GM12878 (cell line): ENCODE measurements at regions not wholly inside any gene's neighbourhood (a gene's known extent, or its start where the extent isn't known, plus 50 kb on each side); places are given as distances from the start of the nearest gene placed in this dataset.

ENCODE experiments used
- ATAC-seq: fragments of 200-7000 bp; cut with Tn5 transposase; 3 replicates; pipeline ENCODE4 v1.9.1; 2020; ENCODE audit warnings: mild to moderate bottlenecking, moderate library complexity
- BruUV-seq: library from RNA; stranded (reverse); fragments of 400-500 nt; replicated peaks from 2 replicates; lab custom pipeline; 2021; lab: Mats Ljungman, UMichigan
- CTCF ChIA-PET: fragments of 300-600 bp; sonication (Branson Sonifier 250); formaldehyde crosslinking; extraction: SDS; loops from one replicate; lab custom pipeline; 2021; ENCODE audit warnings: inconsistent platforms; lab: Yijun Ruan, JAX
- POLR2A ChIA-PET: fragments of 350-600 bp; formaldehyde crosslinking; extraction: SDS; loops from one replicate; lab custom pipeline; 2021; ENCODE audit warnings: inconsistent platforms; lab: Charles Lee
- RAD21 ChIA-PET: fragments of 300-600 bp; sonication (Branson Sonifier 250); formaldehyde crosslinking; loops from one replicate; lab custom pipeline; 2023; ENCODE audit warnings: antibody characterized with exemption; ENCODE audit not compliant: unreplicated experiment; lab: Charles Lee
- SMC1A ChIA-PET: fragments of 300-600 bp; sonication (Branson Sonifier 250); formaldehyde crosslinking; loops from one replicate; lab custom pipeline; 2023; ENCODE audit not compliant: unreplicated experiment, uncharacterized antibody; lab: Charles Lee
- DNase-seq: peaks from one replicate; pipeline ENCODE4 v3.0.0-alpha.2; 2011; ENCODE audit warnings: low read depth, low spot score
- FAIRE-seq: peaks from 3 replicates; lab custom pipeline; 2011; peaks lifted over from hg19 to GRCh38; lab: Jason Lieb, UNC
- H2AFZ ChIP-seq: 2 replicates; pipeline ENCODE4 v1.6.0; 2011; ENCODE audit warnings: low read depth, low read length, control low read depth; ENCODE audit not compliant: control insufficient read depth
- H3K27ac ChIP-seq: 2 replicates; pipeline ENCODE4 v1.5.1; 2011; ENCODE audit warnings: control low read depth; ENCODE audit not compliant: control insufficient read depth, insufficient read depth
- H3K27me3 ChIP-seq, 2 experiments: replicated peaks in 1 of 2; 2 replicates each; pipeline versions ENCODE4 v1.6.0 to v1.6.1; 2011; ENCODE audit warnings: low read length in 1 of 2; ENCODE audit not compliant: control insufficient read depth in 2 of 2, insufficient read depth in 2 of 2
- H3K36me3 ChIP-seq, 2 experiments: 2 replicates each; pipeline ENCODE4 v1.5.1; 2011; ENCODE audit warnings: low read length in 1 of 2; ENCODE audit not compliant: control insufficient read depth in 2 of 2, insufficient read depth in 2 of 2
- H3K4me1 ChIP-seq: 2 replicates; pipeline ENCODE4 v1.6.1; 2011; ENCODE audit warnings: mild to moderate bottlenecking, low read length, moderate library complexity, mixed read lengths; ENCODE audit not compliant: control insufficient read depth, insufficient read depth
- H3K4me2 ChIP-seq: 2 replicates; pipeline ENCODE4 v1.6.0; 2011; ENCODE audit warnings: control low read depth; ENCODE audit not compliant: control insufficient read depth, insufficient read depth
- H3K4me3 ChIP-seq: fragments of 200-600 bp; sonication (generic); 2 replicates; pipeline ENCODE4 v1.5.1; 2016
- H3K79me2 ChIP-seq: 2 replicates; pipeline ENCODE4 v1.6.0; 2011; ENCODE audit warnings: low read length; ENCODE audit not compliant: control insufficient read depth, insufficient read depth
- H3K9ac ChIP-seq: 2 replicates; pipeline ENCODE4 v1.8.0; 2011; ENCODE audit warnings: low read length, control low read depth, mixed read lengths; ENCODE audit not compliant: control insufficient read depth, insufficient read depth
- H3K9me3 ChIP-seq: replicated peaks from 3 replicates; pipeline ENCODE4 v1.5.1; 2011; ENCODE audit warnings: mild to moderate bottlenecking, low read length; ENCODE audit not compliant: control insufficient read depth, insufficient read depth
- H4K20me1 ChIP-seq: 2 replicates; pipeline ENCODE4 v1.6.0; 2011; ENCODE audit not compliant: control insufficient read depth, insufficient read depth
- ASH2L ChIP-seq: fragments of 300-600, 200-600 bp; sonication (generic); IDR thresholded peaks from 2 replicates; pipeline ENCODE4 v1.6.1; 2017; ENCODE audit warnings: low read depth, mild to moderate bottlenecking, borderline replicate concordance
- BHLHE40 ChIP-seq, 2 experiments: fragments of 450-650 bp in 1 of 2; IDR thresholded peaks; 2 replicates each; pipeline ENCODE4 v1.6.1; 2011 to 2017; ENCODE audit warnings: low read depth in 2 of 2, borderline replicate concordance in 1 of 2, improper control_type of control experiment in 1 of 2, low read length in 1 of 2, mild to moderate bottlenecking in 1 of 2
- CEBPZ ChIP-seq: fragments of 150-350 bp; IDR thresholded peaks from 2 replicates; pipeline ENCODE4 v1.6.1; 2016; ENCODE audit warnings: low read depth, low read length
- FOXM1 ChIP-seq: IDR thresholded peaks from 2 replicates; pipeline ENCODE4 v1.6.1; 2012; ENCODE audit warnings: low read depth, mild to moderate bottlenecking, inconsistent platforms, low read length, moderate library complexity
- HSF1 ChIP-seq: fragments of 150-350 bp; IDR thresholded peaks from 2 replicates; pipeline ENCODE4 v1.6.1; 2014; ENCODE audit warnings: mild to moderate bottlenecking, low read depth, low read length
- KAT2A ChIP-seq: conservative IDR thresholded peaks from 2 replicates; pipeline ENCODE4 v1.6.1; 2011; ENCODE audit warnings: low read depth, low read length; ENCODE audit not compliant: control insufficient read depth
- MTA3 ChIP-seq: IDR thresholded peaks from 2 replicates; pipeline ENCODE4 v1.6.1; 2012; ENCODE audit warnings: low read length, inconsistent platforms, borderline replicate concordance
- MXI1 ChIP-seq: fragments of 150-350 bp; IDR thresholded peaks from 2 replicates; pipeline ENCODE4 v1.6.1; 2011; ENCODE audit warnings: low read depth, mild to moderate bottlenecking, inconsistent platforms, low read length, improper control_type of control experiment
- NRF1 ChIP-seq: conservative IDR thresholded peaks from 2 replicates; pipeline ENCODE4 v1.6.1; 2011; ENCODE audit warnings: mild to moderate bottlenecking, low read depth, low read length, improper control_type of control experiment
- SMAD1 ChIP-seq: fragments of 450-650 bp; IDR thresholded peaks from 2 replicates; pipeline ENCODE4 v1.6.1; 2018; ENCODE audit warnings: mild to moderate bottlenecking, low read depth; ENCODE audit not compliant: partially characterized antibody
- TCF12 ChIP-seq: IDR thresholded peaks from 2 replicates; pipeline ENCODE4 v1.6.1; 2011; ENCODE audit warnings: low read depth, mild to moderate bottlenecking, low read length
- ZNF592 ChIP-seq: fragments of 450-650 bp; IDR thresholded peaks from 2 replicates; pipeline ENCODE4 v1.6.1; 2017; ENCODE audit warnings: mild to moderate bottlenecking, moderate library complexity
- WGBS: methylation state at CpG from one replicate; pipeline ENCODE4 v1.1.6; 2016; ENCODE audit warnings: low lambda C conversion rate; ENCODE audit not compliant: insufficient replicate concordance, insufficient coverage; ENCODE audit errors: missing lambda C conversion rate; 5-methylcytosine and 5-hydroxymethylcytosine counted together
- in situ Hi-C: fragments of 300-500 bp; cut with MboI; formaldehyde crosslinking; loops from 9 replicates; pipeline ENCODE4 v1.14.3; 2018; ENCODE audit warnings: mixed read lengths
- intact Hi-C: fragments of 100-400 bp; cut with micrococcal nuclease; formaldehyde crosslinking; loops from one replicate; pipeline ENCODE4 v1.14.2; 2022; ENCODE audit not compliant: unreplicated experiment

- TF ChIP-seq SMAD1, result no peak
- no peak for TF ChIP-seq HSF1
- TF ChIP-seq TCF12, result no peak
- no peak for TF ChIP-seq MXI1
Observed at GRCh38 chr11:95514416-95515110, 275.0 kb downstream of the FAM76B start (continued).

GRCh38 chr11:95512682-95513081 lies 276.9 kb downstream of the FAM76B start:
- intact Hi-C loops, result no loop called here
- Histone ChIP-seq H3K27me3 (peaks cover 0 to 2% of the 10 kb centered on the region in 2 experiments; a peak in 3 of 4 replicates), H3K36me3 (no peaks in the 10 kb centered on the region), H2AFZ (no peak overlapping the region), H3K9ac (no peak overlapping the region), H3K79me2 (no peaks in the 10 kb centered on the region), H3K9me3 (no peaks in the 10 kb centered on the region), H3K4me3 (no peak overlapping the region), H3K4me2 (no peak overlapping the region), H4K20me1 (no peaks in the 10 kb centered on the region)
- in situ Hi-C loops, result no loop called here
- BruUV-seq, result no TSS peak
- ChIA-PET SMC1A (interaction anchor here (0.7 to 2.6 kb wide), 4 partner anchors 12 to 169 kb away, joined by 3 to 7 read pairs (median 6); no protein-coding TSS in a partner anchor), RAD21 (no interaction called here), CTCF (interaction anchor here (2.7 kb wide), 1 partner anchor 193 kb away, joined by 14 read pairs; no protein-coding TSS in a partner anchor)
- ATAC-seq (no peak), FAIRE-seq (no peak), DNase-seq (no peak)
- 15% methylated on average over 4 of the region's 4 CpGs for WGBS
- TF ChIP-seq NRF1 (no peak), CEBPZ (no peak), KAT2A (no peak), MTA3 (no peak), ASH2L (no peak), BHLHE40 (IDR thresholded peaks at IDR 0.05; ENCODE audit: borderline replicate concordance in 1 of 2, low read depth in 2 of 2, low read length in 1 of 2) (no peak), ZNF592 (no peak), FOXM1 (no peak)
- TF ChIP-seq, all 136 proteins: peak for 0
- POLR2A ChIA-PET, result no interaction called here
- Histone ChIP-seq H3K4me1 (no peaks in the 10 kb centered on the region), H3K27ac (no peak overlapping the region)
